ENCODE measurements at regions not wholly inside any gene's neighbourhood (a gene's known extent, or its start where the extent isn't known, plus 50 kb on each side); places are given as distances from the start of the nearest gene placed in this dataset.

- H3K79me2 ChIP-seq (ENCODE audit: control insufficient read depth, insufficient read depth, low read length), result no peaks in the 10 kb centered on the region
- H3K27me3 ChIP-seq (ENCODE audit: control insufficient read depth, insufficient read depth, low read length), result no peaks in the 10 kb centered on the region
- no peak overlapping the region for H2AFZ ChIP-seq (ENCODE audit: low read length)
- no peak overlapping the region for H3K4me2 ChIP-seq (ENCODE audit: extremely low read depth, insufficient read depth, low read length)
- no peaks in the 10 kb centered on the region for H3K36me3 ChIP-seq (ENCODE audit: control insufficient read depth, insufficient read depth, low read length)
- no peak overlapping the region for H3K4me3 ChIP-seq (replicated peaks in 1 of 4; ENCODE audit: control extremely low read depth in 1 of 4, insufficient read depth in 1 of 4, low read depth in 3 of 4, low read length in 4 of 4)
- H3K9ac ChIP-seq (ENCODE audit: insufficient read depth, low read length), result no peak overlapping the region
- H4K20me1 ChIP-seq (ENCODE audit: control insufficient read depth, extremely low read depth, insufficient read depth, low read length), result no peaks in the 10 kb centered on the region
- H3K4me1 ChIP-seq (ENCODE audit: control insufficient read depth, extremely low read depth, insufficient read depth, low read length), result no peaks in the 10 kb centered on the region
- no peak for TF ChIP-seq EZH2 (IDR thresholded peaks at IDR 0.05; ENCODE audit: low read length, missing control alignments)
- TF ChIP-seq CTCF (conservative IDR thresholded peaks at IDR 0.05 in 1 of 2, IDR thresholded peaks at IDR 0.05 in 1 of 2; ENCODE audit: low read depth in 1 of 2, low read length in 2 of 2), result no peak
- DNase-seq (ENCODE audit: low read depth in 2 of 2), result no peak
- no peaks in the 10 kb centered on the region for H3K9me3 ChIP-seq (ENCODE audit: control insufficient read depth, insufficient read depth, low read depth, low read length)
- no peak overlapping the region for H3K27ac ChIP-seq (ENCODE audit: insufficient read depth, low read length)
Observed at GRCh38 chr13:54241719-54242118, 1213.1 kb downstream of the OLFM4 start.

- Histone ChIP-seq H2AFZ (ENCODE audit: low read length) (no peak overlapping the region), H4K20me1 (ENCODE audit: control insufficient read depth, extremely low read depth, insufficient read depth, low read length) (no peaks in the 10 kb centered on the region), H3K4me1 (ENCODE audit: control insufficient read depth, extremely low read depth, insufficient read depth, low read length) (no peaks in the 10 kb centered on the region), H3K4me3 (replicated peaks in 1 of 4; ENCODE audit: control extremely low read depth in 1 of 4, insufficient read depth in 1 of 4, low read depth in 3 of 4, low read length in 4 of 4) (no peak overlapping the region), H3K9me3 (ENCODE audit: control insufficient read depth, insufficient read depth, low read depth, low read length) (no peaks in the 10 kb centered on the region), H3K27ac (ENCODE audit: insufficient read depth, low read length) (no peak overlapping the region), H3K36me3 (ENCODE audit: control insufficient read depth, insufficient read depth, low read length) (no peaks in the 10 kb centered on the region), H3K4me2 (ENCODE audit: extremely low read depth, insufficient read depth, low read length) (no peak overlapping the region), H3K27me3 (ENCODE audit: control insufficient read depth, insufficient read depth, low read length) (no peaks in the 10 kb centered on the region), H3K9ac (ENCODE audit: insufficient read depth, low read length) (no peak overlapping the region), H3K79me2 (ENCODE audit: control insufficient read depth, insufficient read depth, low read length) (no peaks in the 10 kb centered on the region)
- TF ChIP-seq CTCF (conservative IDR thresholded peaks at IDR 0.05 in 1 of 2, IDR thresholded peaks at IDR 0.05 in 1 of 2; ENCODE audit: low read depth in 1 of 2, low read length in 2 of 2), result no peak
- TF ChIP-seq EZH2 (IDR thresholded peaks at IDR 0.05; ENCODE audit: low read length, missing control alignments), result no peak
- DNase-seq (ENCODE audit: low read depth in 2 of 2), result no peak
Observed at GRCh38 chr13:54248306-54248705, 1219.7 kb downstream of the OLFM4 start.

GRCh38 chr13:54261856-54262255 lies 1233.2 kb downstream of the OLFM4 start:
- no peaks in the 10 kb centered on the region for H3K36me3 ChIP-seq (ENCODE audit: control insufficient read depth, insufficient read depth, low read length)
- no peaks in the 10 kb centered on the region for H3K4me1 ChIP-seq (ENCODE audit: control insufficient read depth, extremely low read depth, insufficient read depth, low read length)
- no peaks in the 10 kb centered on the region for H3K27me3 ChIP-seq (ENCODE audit: control insufficient read depth, insufficient read depth, low read length)
- no peaks in the 10 kb centered on the region for H4K20me1 ChIP-seq (ENCODE audit: control insufficient read depth, extremely low read depth, insufficient read depth, low read length)
- H3K27ac ChIP-seq (ENCODE audit: insufficient read depth, low read length), result no peak overlapping the region
- H3K9me3 ChIP-seq (ENCODE audit: control insufficient read depth, insufficient read depth, low read depth, low read length), result no peaks in the 10 kb centered on the region
- H2AFZ ChIP-seq (ENCODE audit: low read length), result no peak overlapping the region
- no peak for DNase-seq (ENCODE audit: low read depth in 2 of 2)
- H3K4me3 ChIP-seq (replicated peaks in 1 of 4; ENCODE audit: control extremely low read depth in 1 of 4, insufficient read depth in 1 of 4, low read depth in 3 of 4, low read length in 4 of 4), result no peak overlapping the region
- H3K4me2 ChIP-seq (ENCODE audit: extremely low read depth, insufficient read depth, low read length), result no peak overlapping the region
- no peak for TF ChIP-seq CTCF (conservative IDR thresholded peaks at IDR 0.05 in 1 of 2, IDR thresholded peaks at IDR 0.05 in 1 of 2; ENCODE audit: low read depth in 1 of 2, low read length in 2 of 2)
- TF ChIP-seq EZH2 (IDR thresholded peaks at IDR 0.05; ENCODE audit: low read length, missing control alignments), result no peak
- no peaks in the 10 kb centered on the region for H3K79me2 ChIP-seq (ENCODE audit: control insufficient read depth, insufficient read depth, low read length)
- no peak overlapping the region for H3K9ac ChIP-seq (ENCODE audit: insufficient read depth, low read length)
